PC-3 (cell line): ENCODE measurements at regions not wholly inside any gene's neighbourhood (a gene's known extent, or its start where the extent isn't known, plus 50 kb on each side); places are given as distances from the start of the nearest gene placed in this dataset.

Experiments
- EZH2 ChIP-seq: fragments of 300-600 bp; sonication (generic); IDR thresholded peaks from one replicate; pipeline ENCODE4 v1.6.1; 2017; ENCODE audit warnings: antibody characterized with exemption, mild to moderate bottlenecking, low read length; ENCODE audit not compliant: unreplicated experiment
- EZH2phosphoT487 ChIP-seq: fragments of 300-600 bp; sonication (generic); IDR thresholded peaks from 2 replicates; pipeline ENCODE4 v1.6.1; 2018; ENCODE audit warnings: mild to moderate bottlenecking, antibody characterized with exemption, low read length, borderline replicate concordance
- TF ChIP-seq, protein P1 (sequence below): fragments of 300-600 bp; sonication (generic); conservative IDR thresholded peaks from 2 replicates; pipeline ENCODE4 v1.5.1; 2017; ENCODE audit warnings: antibody characterized with exemption, low read depth, mild to moderate bottlenecking, low read length

DNA sequence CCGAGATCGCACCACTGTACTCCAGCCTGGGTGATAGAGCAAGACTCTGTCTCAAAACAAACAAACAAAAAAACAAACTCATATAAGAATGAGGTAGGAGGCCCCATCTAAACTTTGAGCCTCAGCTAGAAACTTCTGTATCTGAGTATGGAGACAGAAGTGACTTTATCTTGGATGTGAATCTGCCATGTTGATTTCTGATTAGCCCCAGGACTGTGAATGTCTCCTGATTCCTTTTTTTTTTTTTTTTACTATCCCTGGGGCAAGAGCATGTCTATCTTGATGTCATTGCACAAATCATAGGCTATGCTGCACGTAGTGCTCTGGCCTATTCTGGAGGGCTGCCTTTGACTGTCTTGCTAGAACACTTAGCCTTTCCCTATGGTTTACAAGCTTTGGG is 211.0 kb downstream of the PTPRU start:
- TF ChIP-seq, protein P1, sequence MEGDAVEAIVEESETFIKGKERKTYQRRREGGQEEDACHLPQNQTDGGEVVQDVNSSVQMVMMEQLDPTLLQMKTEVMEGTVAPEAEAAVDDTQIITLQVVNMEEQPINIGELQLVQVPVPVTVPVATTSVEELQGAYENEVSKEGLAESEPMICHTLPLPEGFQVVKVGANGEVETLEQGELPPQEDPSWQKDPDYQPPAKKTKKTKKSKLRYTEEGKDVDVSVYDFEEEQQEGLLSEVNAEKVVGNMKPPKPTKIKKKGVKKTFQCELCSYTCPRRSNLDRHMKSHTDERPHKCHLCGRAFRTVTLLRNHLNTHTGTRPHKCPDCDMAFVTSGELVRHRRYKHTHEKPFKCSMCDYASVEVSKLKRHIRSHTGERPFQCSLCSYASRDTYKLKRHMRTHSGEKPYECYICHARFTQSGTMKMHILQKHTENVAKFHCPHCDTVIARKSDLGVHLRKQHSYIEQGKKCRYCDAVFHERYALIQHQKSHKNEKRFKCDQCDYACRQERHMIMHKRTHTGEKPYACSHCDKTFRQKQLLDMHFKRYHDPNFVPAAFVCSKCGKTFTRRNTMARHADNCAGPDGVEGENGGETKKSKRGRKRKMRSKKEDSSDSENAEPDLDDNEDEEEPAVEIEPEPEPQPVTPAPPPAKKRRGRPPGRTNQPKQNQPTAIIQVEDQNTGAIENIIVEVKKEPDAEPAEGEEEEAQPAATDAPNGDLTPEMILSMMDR = no peak
- TF ChIP-seq EZH2 = no peak
- no peak for TF ChIP-seq EZH2phosphoT487
